NCI-H1436 (cell line): ENCODE measurements at regions not wholly inside any gene's neighbourhood (a gene's known extent, or its start where the extent isn't known, plus 50 kb on each side); places are given as distances from the start of the nearest gene placed in this dataset.

Source experiments
- DNase-seq: peaks from one replicate; lab custom pipeline; 2025; lab: John Stamatoyannopoulos, UW

DNA sequence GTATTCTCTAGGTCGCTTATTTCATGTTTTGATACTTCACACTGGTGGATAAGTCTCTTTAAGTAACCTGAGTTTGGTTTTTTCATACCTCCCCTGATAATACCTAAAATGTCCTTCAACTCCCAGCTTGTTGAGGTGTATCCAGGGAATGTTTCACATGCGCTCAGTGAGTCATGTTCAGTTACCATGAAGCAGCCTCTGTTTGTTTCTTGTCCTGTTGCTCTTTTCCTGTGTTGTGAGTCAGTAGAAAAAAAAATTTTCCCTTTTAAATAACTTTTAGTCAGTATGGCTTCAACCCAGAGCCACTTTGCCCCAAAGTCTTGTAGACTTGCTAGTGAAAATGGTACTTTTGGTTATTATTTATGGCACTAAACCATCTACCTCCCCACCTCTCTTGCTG lies 278.4 kb upstream of the ZPLD1 start:
- no peak for DNase-seq

DNA sequence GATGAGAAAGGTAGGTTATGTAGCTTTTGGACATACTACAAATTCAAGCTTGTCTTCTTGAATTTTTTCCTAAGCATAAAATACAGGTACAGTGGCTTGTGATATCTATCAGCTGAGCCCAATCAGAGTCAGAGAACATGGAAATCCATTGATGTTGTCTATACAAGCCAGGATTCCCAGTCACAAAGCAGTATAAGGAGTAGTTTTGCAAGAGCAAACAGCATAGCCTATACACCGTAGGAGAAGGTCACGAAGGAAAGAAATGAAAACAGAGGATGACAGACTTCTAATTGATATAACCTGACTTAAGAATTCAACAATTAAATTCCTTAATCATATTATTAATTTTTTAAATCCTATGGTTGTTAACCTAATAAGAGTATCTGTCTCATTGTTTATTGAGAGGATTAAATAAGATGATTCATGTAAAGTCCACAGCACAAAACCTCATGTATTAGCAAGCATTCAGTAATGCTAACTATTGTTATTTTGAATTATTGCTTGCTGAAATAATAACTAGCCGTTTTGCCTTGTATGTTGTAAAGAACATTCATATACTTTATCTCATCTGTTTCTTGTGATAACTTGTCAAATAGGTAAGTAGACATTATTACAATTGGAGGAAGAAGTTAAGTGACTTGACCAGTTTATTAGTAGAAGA lies 276.6 kb upstream of the ZPLD1 start:
- no peak for DNase-seq

DNA sequence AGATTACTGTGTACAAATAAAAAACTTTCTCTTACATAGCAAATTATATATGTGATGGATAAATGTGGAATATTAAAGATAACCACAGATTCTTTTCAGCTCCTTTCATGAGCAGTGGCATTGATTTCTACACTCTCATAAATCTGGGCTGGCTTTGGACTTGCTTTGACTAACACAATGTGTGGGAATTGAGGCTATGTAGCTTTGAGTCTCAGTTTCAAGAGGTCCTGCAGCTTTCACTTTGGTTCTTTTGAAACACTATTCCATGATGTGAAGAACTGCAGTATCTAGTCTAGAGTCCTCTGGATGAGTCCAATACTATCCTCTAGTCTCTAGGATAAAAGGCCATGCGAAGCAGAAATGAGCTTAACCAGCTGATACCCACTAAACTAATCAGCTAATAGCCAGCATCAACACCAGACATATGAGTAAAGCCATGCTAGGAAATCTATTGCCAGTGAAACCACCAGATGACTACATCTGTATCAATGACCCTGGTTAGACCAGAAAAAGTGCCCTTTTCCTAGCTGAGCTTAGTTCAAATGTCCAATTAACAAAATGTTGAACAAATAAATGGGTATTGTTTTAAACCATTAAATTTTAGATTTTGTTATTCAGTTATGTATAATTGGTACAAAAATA lies 274.9 kb upstream of the ZPLD1 start:
- no peak for DNase-seq

DNA sequence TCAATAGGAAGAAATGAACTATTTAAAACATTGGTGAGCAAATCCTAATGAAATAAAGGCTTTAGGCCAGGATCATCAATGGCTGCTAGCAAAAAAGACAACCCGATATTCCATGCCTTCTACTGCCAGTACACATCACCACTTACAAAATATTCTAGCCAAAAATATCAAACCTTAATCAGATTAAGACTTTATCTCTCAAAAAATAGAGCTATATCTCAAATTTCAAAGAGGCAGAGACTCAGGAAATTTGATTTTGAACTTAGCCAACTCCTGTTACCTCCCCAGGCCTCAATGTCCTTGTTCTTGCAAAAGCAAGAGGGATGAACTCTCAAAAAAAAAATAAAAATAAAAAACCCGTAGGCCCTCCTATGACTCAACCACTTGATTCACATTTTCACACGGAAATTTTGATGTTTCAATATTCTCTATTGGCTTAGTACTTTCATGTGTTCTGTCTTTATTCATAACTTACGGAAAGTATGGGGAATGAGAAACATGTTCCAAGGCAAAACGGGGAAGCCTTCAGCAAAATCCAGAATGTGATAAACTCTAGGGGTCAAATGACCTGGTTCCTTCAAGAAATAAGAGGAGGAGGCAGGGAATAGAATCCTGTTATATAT lies 273.3 kb upstream of the ZPLD1 start:
- DNase-seq: no peak

DNA sequence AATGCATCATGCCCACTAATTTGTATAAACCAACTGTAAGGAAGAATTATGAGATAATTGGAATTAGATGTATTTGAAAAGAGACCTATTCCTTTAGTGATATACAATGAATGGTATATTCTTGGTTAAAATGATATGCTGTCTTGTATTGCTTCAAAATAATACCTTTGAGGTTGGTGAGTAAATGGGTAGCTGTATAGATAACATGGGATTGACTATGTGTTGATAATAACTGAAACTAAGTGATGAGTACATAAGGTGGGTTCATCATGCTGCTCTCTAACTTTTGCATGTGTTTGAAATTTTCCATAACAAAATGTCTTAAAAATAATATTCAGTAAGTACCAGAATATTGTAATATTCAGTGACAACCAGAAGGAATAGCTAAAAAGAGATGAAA lies 272.6 kb upstream of the ZPLD1 start:
- DNase-seq: no peak

DNA sequence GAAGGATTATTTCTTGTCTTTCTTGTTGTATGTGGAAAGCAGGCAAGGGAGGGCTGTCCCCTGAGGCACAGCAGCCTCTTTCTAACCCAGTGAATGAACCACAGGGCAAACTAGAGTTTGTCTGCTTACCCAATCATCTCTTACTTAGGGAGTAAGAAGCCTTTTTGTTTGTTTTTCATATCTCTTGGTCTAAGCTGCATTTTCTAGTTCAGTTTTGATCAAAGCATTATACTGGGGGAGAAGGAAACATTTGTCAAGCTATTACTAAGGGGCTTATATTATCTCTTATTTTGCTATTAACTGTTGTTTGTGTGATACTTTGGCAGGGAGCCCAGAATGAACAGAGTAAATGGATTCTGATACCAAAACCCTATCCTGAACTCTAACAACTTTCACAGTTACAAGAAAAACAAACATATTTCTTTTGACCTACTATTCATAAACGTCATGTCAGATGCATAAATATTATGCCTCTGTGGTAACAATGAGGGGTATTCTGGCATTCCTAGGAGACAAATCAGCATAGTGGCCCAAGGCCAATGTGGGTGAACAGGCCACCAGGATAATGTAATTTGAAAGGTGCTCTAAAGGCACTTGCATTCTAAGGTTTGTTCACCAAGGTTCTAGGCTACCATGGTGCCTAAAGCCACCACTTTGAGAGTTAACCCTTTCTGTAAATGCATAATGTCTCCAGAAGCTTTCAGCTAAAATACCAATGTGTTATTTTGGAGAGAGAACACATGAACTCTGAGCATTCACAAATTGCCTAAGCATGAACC lies 271.6 kb upstream of the ZPLD1 start:
- DNase-seq: peak; percentile 62

DNA sequence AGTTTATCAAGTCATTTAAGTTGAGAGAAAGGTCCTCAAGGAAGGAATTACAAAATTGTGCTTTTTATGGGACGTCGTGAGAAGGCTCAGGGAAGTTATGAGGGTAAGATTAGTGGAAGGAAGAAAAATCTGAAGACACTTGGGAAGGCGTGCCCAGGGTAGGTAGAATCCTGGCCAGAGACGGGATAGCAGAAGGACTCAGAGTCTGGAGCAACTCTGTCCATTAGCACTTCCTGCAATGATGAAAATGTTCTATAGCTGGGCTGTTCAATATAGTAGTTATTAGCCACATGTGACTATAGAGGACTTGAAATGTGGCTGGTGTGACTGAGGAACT lies 271.0 kb upstream of the ZPLD1 start:
- DNase-seq: no peak

- DNase-seq: no peak
These were observed 269.4 kb upstream of the ZPLD1 start for GRCh38 chr3:102165367-102165766.

DNA sequence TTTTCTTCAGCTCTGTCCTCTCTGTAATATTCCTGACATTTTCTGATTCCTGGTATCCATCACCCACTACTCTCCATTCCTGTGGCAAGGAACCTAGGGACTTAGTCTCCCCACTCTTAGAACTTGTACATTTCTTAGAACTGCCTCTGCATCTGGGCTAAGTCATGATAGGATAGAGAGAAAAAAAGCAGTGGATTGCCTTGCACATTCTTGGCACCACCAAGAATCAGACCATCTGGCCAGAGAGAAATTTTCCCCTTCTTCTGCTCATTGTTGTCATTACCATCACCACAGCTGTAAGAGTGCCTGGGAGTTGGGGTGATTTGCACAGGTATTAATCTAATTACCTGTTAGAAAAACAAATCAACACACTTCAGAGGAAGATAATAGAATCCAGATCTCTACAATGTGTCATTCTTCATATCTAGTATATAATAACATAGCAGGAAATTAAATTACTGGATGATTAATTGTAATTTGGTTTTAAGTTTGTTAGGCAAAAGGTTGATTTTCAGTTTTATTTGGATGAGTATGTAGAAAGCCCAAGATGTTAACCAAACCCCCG lies 264.8 kb upstream of the ZPLD1 start:
- DNase-seq: no peak

DNA sequence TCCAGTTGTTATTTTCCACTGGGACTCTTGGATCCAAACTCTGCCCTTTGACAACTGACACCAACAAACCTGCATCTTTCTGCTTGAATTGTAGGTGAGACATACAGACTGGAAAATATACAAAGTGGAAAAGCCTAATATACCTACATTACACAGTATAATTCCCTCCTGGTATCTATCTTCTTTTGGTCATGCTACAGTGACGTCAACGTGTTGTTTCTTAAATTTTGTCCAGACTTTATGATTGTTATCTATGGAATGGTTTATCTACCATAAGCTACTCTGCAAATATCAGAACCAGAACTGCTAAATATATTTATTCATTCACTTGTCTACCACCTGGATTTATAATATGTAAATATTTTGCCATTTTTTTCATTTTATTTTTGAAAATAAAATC lies 264.3 kb upstream of the ZPLD1 start:
- DNase-seq: no peak

- DNase-seq: no peak
These were observed 260.5 kb upstream of the ZPLD1 start for GRCh38 chr3:102174312-102174712.

- no peak for DNase-seq
These were observed 259.9 kb upstream of the ZPLD1 start for GRCh38 chr3:102174832-102175374.

DNA sequence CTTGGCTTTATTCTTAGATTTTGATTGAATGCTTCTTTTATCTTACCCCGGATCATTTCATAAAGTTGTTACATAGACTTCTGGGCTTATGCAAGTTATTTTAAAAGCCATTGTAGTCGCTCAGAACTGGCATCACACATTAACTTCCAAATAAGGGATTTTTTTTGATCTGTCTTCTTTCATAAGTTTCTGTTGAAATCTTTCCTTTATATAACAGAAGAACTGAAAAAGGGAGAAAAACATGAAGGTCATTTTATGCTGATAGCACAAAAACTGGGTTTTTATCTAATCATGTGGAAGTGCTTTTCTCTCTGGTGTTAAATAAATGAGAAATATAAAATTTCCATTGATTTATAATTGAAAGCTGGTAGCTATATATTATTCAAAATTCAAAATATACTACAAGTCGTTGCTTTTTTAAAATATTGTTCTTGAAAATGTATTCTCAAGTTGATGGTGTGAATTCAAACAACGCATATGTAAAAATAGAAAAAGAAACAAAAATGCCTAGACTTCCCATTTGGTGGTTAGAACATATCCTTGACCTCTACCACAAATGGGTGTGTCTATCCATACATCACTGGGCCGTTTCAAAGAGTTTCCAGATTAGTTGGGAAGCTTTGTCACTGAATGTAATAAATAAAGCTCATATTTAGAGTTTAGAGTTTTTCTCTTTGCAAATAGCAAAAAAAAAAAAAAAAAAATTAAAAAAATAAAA lies 258.3 kb upstream of the ZPLD1 start:
- DNase-seq: no peak

GRCh38 chr3:102177075-102177755 lies 257.6 kb upstream of the ZPLD1 start:
- DNase-seq: no peak

DNA sequence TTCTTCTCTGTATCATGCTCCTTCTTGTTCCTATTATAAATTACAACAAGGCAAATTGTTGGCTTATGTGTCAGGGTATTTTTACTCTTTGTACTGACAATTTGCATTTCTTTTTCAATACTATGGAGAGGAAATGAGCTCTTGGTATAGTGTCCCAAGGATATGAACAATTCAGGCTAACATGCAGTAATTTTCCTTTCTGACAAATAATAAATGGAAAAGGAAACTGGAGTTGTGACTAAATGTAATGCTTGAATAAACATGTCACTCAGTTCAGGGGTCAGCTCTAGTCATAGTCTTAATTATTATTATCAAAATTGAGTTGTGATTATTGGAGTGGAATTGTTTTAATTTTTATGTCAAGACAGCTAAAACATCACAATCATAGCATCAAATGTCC lies 256.0 kb upstream of the ZPLD1 start:
- no peak for DNase-seq

DNA sequence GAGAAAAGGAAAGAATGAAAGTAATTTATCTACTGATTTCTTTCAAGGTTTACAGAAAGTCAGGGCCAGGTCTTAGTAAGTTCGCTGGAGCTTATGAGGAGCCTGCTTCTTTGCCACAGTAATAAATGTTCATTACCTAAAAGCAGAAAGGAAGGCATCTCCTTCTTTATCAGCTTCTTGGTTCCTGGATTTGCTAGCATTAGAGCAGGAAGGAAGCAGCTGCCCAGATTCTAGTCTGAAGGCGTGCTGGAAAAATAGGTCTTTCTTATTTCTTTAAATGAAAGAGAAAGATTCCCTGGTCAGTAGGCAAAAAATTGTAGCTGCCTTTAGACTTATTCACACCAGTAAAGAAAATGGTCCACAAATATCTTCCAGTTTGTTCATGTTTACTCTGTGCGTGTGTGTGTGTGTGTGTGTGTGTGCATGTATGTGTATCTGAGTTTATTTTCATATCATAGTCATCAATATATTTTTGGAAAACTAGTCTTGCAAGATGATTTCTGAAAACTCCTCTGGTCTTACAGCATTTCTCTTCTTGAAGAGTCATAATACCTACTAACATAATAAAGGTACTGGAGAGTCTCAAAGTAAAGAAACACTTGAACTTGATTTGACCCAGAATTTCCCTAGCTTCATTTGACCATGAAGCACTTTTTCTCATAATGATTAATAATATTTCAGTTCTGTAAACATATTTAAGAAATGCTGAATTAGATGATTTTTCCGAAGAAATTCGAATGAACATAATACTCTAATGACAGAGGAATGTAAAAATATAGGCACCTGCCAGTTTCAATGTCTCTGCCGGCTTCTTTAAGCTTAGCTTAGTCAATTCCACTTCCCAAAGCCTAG lies 255.3 kb upstream of the ZPLD1 start:
- DNase-seq: no peak

DNA sequence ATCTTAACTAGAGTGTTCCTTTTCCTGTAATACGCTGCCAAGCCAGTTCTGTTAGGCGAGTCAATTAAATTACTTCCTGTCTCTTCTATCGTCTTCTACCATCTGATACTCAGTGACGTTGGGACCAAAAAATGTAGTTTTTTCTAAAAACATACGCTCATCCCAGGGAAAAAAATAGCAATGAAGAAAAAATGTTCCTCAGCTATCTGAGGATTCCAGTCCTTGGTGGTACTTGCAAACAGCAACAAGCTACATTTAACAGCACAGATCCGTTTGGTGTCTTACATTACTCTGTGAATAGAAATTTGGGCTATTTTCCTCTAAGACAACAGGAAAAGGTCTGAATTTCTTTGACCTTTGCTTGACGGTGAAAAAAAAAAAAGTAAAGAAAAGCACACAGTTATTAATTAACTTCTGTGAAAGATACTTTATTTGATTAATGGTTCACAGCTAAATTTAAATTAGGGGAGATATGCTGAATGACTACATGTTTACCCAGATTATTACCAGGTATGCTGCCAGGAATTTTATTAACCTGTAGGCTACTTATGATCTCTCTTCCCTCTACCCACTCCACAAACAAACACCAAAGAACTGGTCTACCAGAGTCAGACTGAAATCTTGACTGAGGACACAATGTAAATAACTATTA lies 254.4 kb upstream of the ZPLD1 start:
- DNase-seq: no peak

- no peak for DNase-seq
These were observed 253.5 kb upstream of the ZPLD1 start for GRCh38 chr3:102181175-102181920.

GRCh38 chr3:102182162-102182561 lies 252.7 kb upstream of the ZPLD1 start:
- no peak for DNase-seq
